Right kidney (tissue), 1 donor: ENCODE measurements at regions not wholly inside any gene's neighbourhood (a gene's known extent, or its start where the extent isn't known, plus 50 kb on each side); places are given as distances from the start of the nearest gene placed in this dataset.
A peak's percentile ranks its signal among the peaks of the same experiment; 100 is the strongest.
"Not testable (repeated sequence)": the region's sequence is repeated elsewhere in the genome, so short reads cannot be mapped to it uniquely, and the experiment has no call there.

Source experiments
- DNase-seq: peaks from one replicate; pipeline ENCODE4 v3.0.0-alpha.2; 2016

DNA sequence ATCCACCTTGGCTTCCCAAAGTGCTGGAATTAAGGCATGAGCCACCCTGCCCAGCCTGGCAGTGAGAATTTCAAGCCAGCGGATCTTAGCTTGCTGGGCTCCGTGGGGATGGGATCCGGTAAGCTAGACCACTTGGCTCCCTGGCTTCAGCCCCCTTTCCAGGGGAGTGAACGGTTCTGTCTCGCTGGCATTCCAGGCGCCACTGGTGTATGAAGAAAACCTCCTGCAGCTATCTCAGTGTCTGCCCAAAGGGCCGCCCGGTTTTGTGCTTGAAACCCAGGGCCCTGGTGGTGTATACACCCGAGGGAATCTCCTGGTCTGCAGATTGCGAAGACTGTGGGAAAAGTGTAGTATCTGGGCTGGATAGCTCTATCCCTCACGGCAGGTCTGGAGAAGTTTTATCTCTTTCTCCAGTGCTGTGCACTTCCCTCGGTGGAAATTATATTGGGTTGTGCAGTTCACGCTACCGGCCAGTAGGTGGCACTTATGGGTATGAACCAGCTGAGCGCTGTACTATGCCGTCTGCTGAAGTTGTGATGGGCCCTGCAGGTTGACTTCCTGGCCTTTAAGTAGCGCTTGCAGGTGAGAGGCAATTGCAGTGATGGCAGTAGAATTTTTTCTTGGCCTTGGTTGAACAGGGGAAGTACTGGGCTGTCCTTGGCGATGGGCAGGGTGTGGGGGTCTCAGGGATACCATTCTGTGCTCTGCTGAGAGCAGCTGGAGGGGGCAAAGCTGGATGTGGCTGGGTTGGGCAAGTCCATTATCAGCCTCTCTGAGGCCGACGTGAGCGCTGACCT is 138.0 kb upstream of the MTPN start:
- DNase-seq: peak; percentile 22

- DNase-seq: not testable (repeated sequence)
Observed at GRCh38 chr7:136114467-136114866, 137.3 kb upstream of the MTPN start.

DNA sequence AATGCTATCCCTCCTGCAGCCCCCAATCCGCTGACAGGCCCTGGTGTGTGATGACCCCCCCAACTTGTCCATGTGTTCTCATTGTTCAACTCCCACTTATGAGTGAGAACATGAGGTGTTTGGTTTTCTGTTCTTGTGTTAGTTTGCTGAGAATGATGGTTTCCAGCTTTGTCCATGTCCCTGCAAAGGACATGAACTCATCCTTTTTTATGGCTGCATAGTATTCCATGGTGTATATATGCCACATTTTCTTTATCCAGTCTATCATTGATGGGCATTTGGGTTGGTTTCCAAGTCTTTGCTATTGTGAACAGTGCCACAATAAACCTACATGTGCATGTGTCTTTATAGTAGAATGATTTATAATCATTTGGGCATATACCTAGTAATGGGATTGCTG is 131.9 kb upstream of the MTPN start:
- not testable (repeated sequence) for DNase-seq

GRCh38 chr7:136105191-136105590 is 128.0 kb upstream of the MTPN start:
- DNase-seq: no peak

- no peak for DNase-seq
Observed at GRCh38 chr7:136104269-136104603, 127.1 kb upstream of the MTPN start.

GRCh38 chr7:136103545-136104268 is 126.5 kb upstream of the MTPN start:
- no peak for DNase-seq

GRCh38 chr7:136102881-136103280 is 125.7 kb upstream of the MTPN start:
- no peak for DNase-seq

DNA sequence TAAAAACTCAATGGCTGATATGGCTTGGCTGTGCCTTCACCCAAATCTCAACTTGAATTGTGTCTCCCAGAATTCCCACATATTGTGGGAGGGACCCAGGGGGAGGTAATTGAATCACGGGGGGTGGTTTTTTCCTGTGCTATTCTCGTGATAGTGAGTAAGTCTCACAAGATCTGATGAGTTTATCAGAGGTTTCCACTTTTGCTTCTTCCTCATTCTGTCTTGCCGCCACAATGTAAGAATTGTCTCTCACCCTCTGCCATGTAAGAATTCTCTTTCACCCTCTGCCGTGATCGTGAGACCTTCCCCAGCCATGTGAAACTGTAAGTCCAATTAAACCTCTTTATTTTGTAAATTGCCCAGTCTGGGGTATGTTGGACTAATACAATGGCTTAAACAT is 115.6 kb upstream of the MTPN start:
- DNase-seq: not testable (repeated sequence)

- no peak for DNase-seq
Observed at GRCh38 chr7:136087881-136088280, 110.7 kb upstream of the MTPN start.

DNA sequence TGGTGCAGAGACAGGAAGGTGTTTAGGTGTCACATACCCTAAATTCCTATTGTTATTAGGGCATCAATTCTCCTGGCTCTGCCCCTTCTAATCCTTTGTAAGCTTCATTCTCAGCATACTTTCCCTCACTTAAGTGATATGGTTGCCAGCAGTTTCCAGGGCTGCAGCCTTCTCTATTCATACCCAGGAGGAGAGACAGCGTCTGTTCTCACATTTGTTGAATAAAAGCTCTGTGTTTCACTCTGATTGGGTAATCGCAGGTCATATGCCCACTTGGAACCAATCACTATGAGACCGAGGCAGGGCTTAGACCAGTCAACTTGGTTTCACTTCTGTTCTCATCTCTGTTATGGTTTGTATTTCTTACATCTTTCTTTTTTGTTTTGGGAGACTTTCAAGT is 109.6 kb upstream of the MTPN start:
- DNase-seq: no peak

GRCh38 chr7:136079934-136080333 is 102.8 kb upstream of the MTPN start:
- DNase-seq: no peak

- no peak for DNase-seq
Observed at GRCh38 chr7:136079478-136079892, 102.3 kb upstream of the MTPN start.

GRCh38 chr7:136079066-136079465 is 101.9 kb upstream of the MTPN start:
- DNase-seq: no peak

- no peak for DNase-seq
Observed at GRCh38 chr7:136078630-136079029, 101.5 kb upstream of the MTPN start.

- DNase-seq: no peak
Observed at GRCh38 chr7:136076954-136077353, 99.8 kb upstream of the MTPN start.

DNA sequence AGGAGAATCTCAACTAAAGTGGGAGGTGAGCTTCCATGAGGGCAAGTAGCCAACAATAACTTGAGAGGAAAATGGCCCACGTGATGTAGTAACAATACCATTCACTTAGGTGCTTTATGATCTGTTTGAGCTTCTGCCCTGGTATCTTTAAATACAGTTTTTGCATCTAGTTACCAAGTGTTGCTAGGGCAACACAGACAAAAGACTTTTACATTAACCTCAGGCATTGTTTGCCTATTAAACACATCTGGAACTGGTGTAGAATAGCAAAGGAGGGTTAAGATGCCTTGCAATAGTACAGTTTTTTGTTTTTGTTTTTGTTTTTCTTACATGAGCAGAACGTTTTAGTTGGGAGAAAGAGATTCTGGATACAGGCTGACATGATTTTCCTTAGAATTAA is 97.7 kb upstream of the MTPN start:
- DNase-seq: no peak

- no peak for DNase-seq
Observed at GRCh38 chr7:136072447-136072846, 95.3 kb upstream of the MTPN start.

GRCh38 chr7:136070736-136071505 is 93.8 kb upstream of the MTPN start:
- no peak for DNase-seq

DNA sequence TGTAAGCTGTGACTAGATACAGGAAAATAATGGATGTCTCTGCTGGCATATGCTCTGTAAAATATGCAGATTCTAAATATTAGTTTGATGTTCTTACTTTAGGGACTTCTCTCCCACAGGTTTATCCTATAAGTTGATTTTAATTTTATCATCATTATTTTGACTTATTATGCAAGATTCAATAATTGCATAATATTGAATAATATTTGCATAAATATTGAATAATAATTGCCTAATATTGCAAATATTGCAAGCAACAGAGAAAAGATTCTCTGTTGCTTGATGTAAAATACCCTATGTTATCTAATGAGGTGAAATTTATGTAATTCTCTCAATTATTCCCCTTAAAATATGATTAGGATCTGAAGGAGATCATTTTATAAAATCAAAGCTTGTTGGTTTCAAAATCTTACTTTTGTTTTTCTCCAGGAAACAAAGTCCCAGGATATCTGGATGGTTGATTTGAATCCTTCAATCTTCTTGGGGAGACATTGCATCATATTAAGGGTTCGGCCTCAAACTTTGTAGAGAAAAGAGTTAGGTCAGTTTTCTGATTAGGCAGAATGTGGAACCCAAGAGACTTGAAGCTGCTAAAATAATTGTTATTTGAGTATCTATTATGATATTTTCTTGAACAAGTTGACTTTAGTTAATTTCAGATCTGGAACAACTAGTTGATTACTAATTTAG is 92.8 kb upstream of the MTPN start:
- DNase-seq: no peak

DNA sequence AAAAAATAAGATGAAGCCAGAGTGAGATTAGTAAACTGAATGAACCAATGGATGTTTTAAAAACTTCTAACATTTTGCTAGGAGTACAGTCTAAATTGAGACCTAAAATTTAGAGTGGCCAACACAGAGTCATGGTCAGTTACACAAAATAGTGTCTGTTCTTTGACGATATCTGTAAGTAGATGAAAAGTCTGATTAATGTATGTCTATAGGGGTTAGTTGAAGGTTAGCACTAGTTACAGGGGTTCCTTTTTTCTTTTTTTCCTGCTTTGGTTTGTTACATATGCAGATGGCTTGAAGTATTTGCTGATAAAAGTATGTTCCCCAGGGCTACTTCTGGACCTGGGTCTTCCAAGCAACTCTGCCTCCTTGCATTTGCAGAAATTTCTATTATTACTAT is 90.1 kb upstream of the MTPN start:
- no peak for DNase-seq

DNA sequence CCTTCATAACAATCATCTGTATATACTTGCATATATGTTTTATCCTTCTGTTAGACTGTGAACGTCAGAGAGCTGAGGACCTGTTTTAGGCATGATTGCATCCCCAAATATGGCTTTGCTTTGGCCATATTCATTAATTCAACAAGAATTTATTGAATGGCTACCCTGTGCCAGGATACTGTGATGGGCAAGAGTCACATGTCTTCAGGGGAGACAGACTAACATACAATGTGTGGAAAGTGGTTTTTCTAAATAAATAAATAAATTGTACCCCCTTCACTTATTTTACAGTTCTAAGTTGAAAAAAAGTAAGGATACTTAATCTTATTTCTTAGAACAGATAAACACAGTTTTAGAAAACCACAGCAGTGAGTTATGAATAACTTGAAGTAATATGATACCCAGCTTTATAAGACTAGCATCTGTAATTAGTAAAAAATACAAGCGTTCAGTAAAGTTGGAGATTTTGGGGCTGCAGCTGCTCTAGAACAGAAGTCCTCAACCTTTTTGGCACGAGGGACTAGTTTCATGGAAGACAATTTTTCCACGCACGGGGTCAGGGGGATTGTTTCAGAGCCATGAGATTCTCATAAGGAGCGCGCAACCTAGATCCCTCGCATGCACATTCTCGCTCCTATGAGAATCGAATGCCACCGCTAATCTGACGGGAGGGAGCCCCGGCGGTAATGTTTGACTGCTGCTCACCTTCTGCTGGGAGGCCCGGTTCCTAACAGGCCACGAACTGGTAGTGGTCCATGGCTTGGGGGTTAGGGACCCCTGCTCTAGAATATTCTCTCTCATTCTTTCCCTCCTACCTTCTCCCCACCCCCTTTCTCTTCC is 89.4 kb upstream of the MTPN start:
- no peak for DNase-seq
